ENCODE measurements at regions not wholly inside any gene's neighbourhood (a gene's known extent, or its start where the extent isn't known, plus 50 kb on each side); places are given as distances from the start of the nearest gene placed in this dataset.

- DNase-seq = no peak
- H3F3A ChIP-seq (ENCODE audit: insufficient read depth, low read depth) = no peaks in the 10 kb centered on the region
- H3K9me2 ChIP-seq (ENCODE audit: insufficient read depth) = no peaks in the 10 kb centered on the region
- H3K9me3 ChIP-seq (ENCODE audit: insufficient read depth, low read depth) = no peaks in the 10 kb centered on the region
- no TSS peak for BruUV-seq (replicated peaks)
- ChIA-PET POLR2A (ENCODE audit: unreplicated experiment) (no interaction called here), CTCF (no interaction called here)
- no peak overlapping the region for H3K4me3 ChIP-seq
- H4K20me1 ChIP-seq (ENCODE audit: insufficient read depth) = no peaks in the 10 kb centered on the region
- H3K27me3 ChIP-seq (ENCODE audit: insufficient read depth, low read depth) = no peaks in the 10 kb centered on the region
- no peak overlapping the region for H3K4me2 ChIP-seq
- no peak for TF ChIP-seq CTCF (conservative IDR thresholded peaks at IDR 0.05)
- no peak for TF ChIP-seq EZH2 (IDR thresholded peaks at IDR 0.05; ENCODE audit: low read depth)
- H3K36me3 ChIP-seq (ENCODE audit: low read depth) = no peaks in the 10 kb centered on the region
- H3K27ac ChIP-seq = no peak overlapping the region
- H2AFZ ChIP-seq = 0 out of 2 replicates have a peak overlapping the region, but pooled peaks have one; percentile 43
- H3K4me1 ChIP-seq (replicated peaks; ENCODE audit: insufficient read depth) = no peaks in the 10 kb centered on the region; the same call in 1 of the 2 replicates
- no peaks in the 10 kb centered on the region for H3K79me2 ChIP-seq (ENCODE audit: low read depth)
- intact Hi-C loops (cut with micrococcal nuclease; ENCODE audit: unreplicated experiment) = no loop called here
Measured at GRCh38 chr13:90800082-90800746, 547.3 kb upstream of the MIR17HG start.

GRCh38 chr13:90801621-90802020 lies 545.9 kb upstream of the MIR17HG start:
- Histone ChIP-seq H3K4me1 (replicated peaks; ENCODE audit: insufficient read depth) (no peaks in the 10 kb centered on the region; the same call in 1 of the 2 replicates), H3F3A (ENCODE audit: insufficient read depth, low read depth) (no peaks in the 10 kb centered on the region), H3K9me3 (ENCODE audit: insufficient read depth, low read depth) (no peaks in the 10 kb centered on the region), H3K36me3 (ENCODE audit: low read depth) (no peaks in the 10 kb centered on the region), H2AFZ (peak overlapping the region; percentile 63; the same call in 1 of the 2 replicates), H3K4me3 (no peak overlapping the region), H3K4me2 (no peak overlapping the region), H3K27me3 (ENCODE audit: insufficient read depth, low read depth) (no peaks in the 10 kb centered on the region), H4K20me1 (ENCODE audit: insufficient read depth) (no peaks in the 10 kb centered on the region), H3K9me2 (ENCODE audit: insufficient read depth) (no peaks in the 10 kb centered on the region), H3K27ac (no peak overlapping the region), H3K79me2 (ENCODE audit: low read depth) (no peaks in the 10 kb centered on the region)
- DNase-seq = no peak
- CTCF ChIA-PET = no interaction called here
- no TSS peak for BruUV-seq (replicated peaks)
- intact Hi-C loops (cut with micrococcal nuclease; ENCODE audit: unreplicated experiment) = no loop called here
- POLR2A ChIA-PET (ENCODE audit: unreplicated experiment) = no interaction called here
- TF ChIP-seq EZH2 (IDR thresholded peaks at IDR 0.05; ENCODE audit: low read depth) = no peak
- no peak for TF ChIP-seq CTCF (conservative IDR thresholded peaks at IDR 0.05)

GRCh38 chr13:90803210-90803609 lies 544.3 kb upstream of the MIR17HG start:
- Histone ChIP-seq H3K4me3 (no peak overlapping the region), H3K4me1 (replicated peaks; ENCODE audit: insufficient read depth) (no peaks in the 10 kb centered on the region), H3K9me2 (ENCODE audit: insufficient read depth) (no peaks in the 10 kb centered on the region), H3F3A (ENCODE audit: insufficient read depth, low read depth) (no peaks in the 10 kb centered on the region), H3K4me2 (no peak overlapping the region), H3K9me3 (ENCODE audit: insufficient read depth, low read depth) (no peaks in the 10 kb centered on the region), H3K27me3 (ENCODE audit: insufficient read depth, low read depth) (no peaks in the 10 kb centered on the region), H3K79me2 (ENCODE audit: low read depth) (no peaks in the 10 kb centered on the region), H3K36me3 (ENCODE audit: low read depth) (no peaks in the 10 kb centered on the region), H2AFZ (no peak overlapping the region), H4K20me1 (ENCODE audit: insufficient read depth) (no peaks in the 10 kb centered on the region), H3K27ac (no peak overlapping the region)
- CTCF ChIA-PET = no interaction called here
- BruUV-seq (replicated peaks) = no TSS peak
- intact Hi-C loops (cut with micrococcal nuclease; ENCODE audit: unreplicated experiment) = no loop called here
- POLR2A ChIA-PET (ENCODE audit: unreplicated experiment) = no interaction called here
- no peak for DNase-seq
- TF ChIP-seq CTCF (conservative IDR thresholded peaks at IDR 0.05) = no peak
- TF ChIP-seq EZH2 (IDR thresholded peaks at IDR 0.05; ENCODE audit: low read depth) = no peak
